B cell (primary cell): ENCODE measurements at regions not wholly inside any gene's neighbourhood (a gene's known extent, or its start where the extent isn't known, plus 50 kb on each side); places are given as distances from the start of the nearest gene placed in this dataset.

Experiments
- ATAC-seq: fragments of 200-7000 bp; cut with Tn5 transposase; one replicate; pipeline ENCODE4 v1.10.0; 2021; ENCODE audit warnings: low read depth, mild to moderate bottlenecking, moderate number of reproducible peaks, moderate library complexity
- CTCF ChIA-PET: fragments of 350-600 bp; sonication (Branson Sonifier 250); formaldehyde crosslinking; loops from one replicate; lab custom pipeline; 2021; ENCODE audit warnings: antibody characterized with exemption, inconsistent platforms; lab: Charles Lee
- POLR2A ChIA-PET: fragments of 350-600 bp; sonication (Branson Sonifier 250); formaldehyde crosslinking; loops from one replicate; lab custom pipeline; 2021; ENCODE audit warnings: antibody characterized with exemption; lab: Charles Lee
- DNase-seq: peaks from one replicate; pipeline ENCODE4 v3.0.0; 2013
- H2AFZ ChIP-seq: 2 replicates; pipeline ENCODE4 v1.6.1; 2012; ENCODE audit warnings: mild to moderate bottlenecking, low read depth, low read length; ENCODE audit not compliant: insufficient read depth, poor library complexity, severe bottlenecking
- H3K27ac ChIP-seq, 2 donors: 1 replicate in 1 of 2; 2 replicates in 1 of 2; pipeline ENCODE4 v1.5.1; 2012 to 2013; ENCODE audit warnings: low read length in 2 of 2, mild to moderate bottlenecking in 2 of 2, moderate library complexity in 1 of 2
- H3K27me3 ChIP-seq, 4 experiments: fragments of 200-600 bp in 1 of 4; sonication (generic) in 1 of 4; replicated peaks in 1 of 4; 1 replicate in 2 of 4; 2 replicates in 2 of 4; pipeline versions ENCODE4 v1.6.1 to v1.7.0; 2013 to 2016; ENCODE audit warnings: low read length in 3 of 4, mild to moderate bottlenecking in 2 of 4, mixed read lengths in 1 of 4, moderate library complexity in 1 of 4; ENCODE audit not compliant: insufficient read depth in 4 of 4, control insufficient read depth in 3 of 4; ENCODE audit errors: control extremely low read depth in 1 of 4
- H3K36me3 ChIP-seq, 2 experiments: replicated peaks in 1 of 2; 1 replicate in 1 of 2; 2 replicates in 1 of 2; pipeline versions ENCODE4 v1.6.1 to v1.7.1; 2013; ENCODE audit warnings: low read length in 1 of 2; ENCODE audit not compliant: insufficient read depth in 2 of 2, control insufficient read depth in 1 of 2; ENCODE audit errors: control extremely low read depth in 1 of 2, extremely low read depth in 1 of 2
- H3K4me1 ChIP-seq, 2 donors: fragments of 200-600 bp in 1 of 2; sonication (generic) in 1 of 2; 1 replicate in 1 of 2; 2 replicates in 1 of 2; pipeline versions ENCODE4 v1.5.1 to v1.6.1; 2013 to 2017; ENCODE audit warnings: low read length in 2 of 2; ENCODE audit not compliant: control insufficient read depth in 2 of 2, insufficient read depth in 2 of 2
- H3K4me2 ChIP-seq: replicated peaks from 2 replicates; pipeline ENCODE3; 2012; ENCODE audit warnings: mild to moderate bottlenecking, low read depth, low read length; ENCODE audit not compliant: poor library complexity, severe bottlenecking
- H3K4me3 ChIP-seq, 5 experiments: fragments of 200-600 bp in 1 of 5; sonication (generic) in 1 of 5; 1 replicate in 3 of 5; 2 replicates in 2 of 5; pipeline versions ENCODE4 v1.5.1 to v1.7.0; 2011 to 2016; ENCODE audit warnings: low read length in 4 of 5, mild to moderate bottlenecking in 4 of 5, low read depth in 2 of 5, control low read depth in 1 of 5, moderate library complexity in 1 of 5; ENCODE audit not compliant: insufficient read depth in 1 of 5; ENCODE audit errors: control extremely low read depth in 1 of 5, extremely low read depth in 1 of 5
- H3K79me2 ChIP-seq: fragments of 200-600 bp; sonication (generic); one replicate; pipeline ENCODE4 v1.6.0; 2016; ENCODE audit warnings: low read length; ENCODE audit not compliant: control insufficient read depth, insufficient read depth
- H3K9ac ChIP-seq: fragments of 200-600 bp; sonication (generic); 2 replicates; pipeline ENCODE4 v1.6.1; 2017; ENCODE audit warnings: mild to moderate bottlenecking, low read length, moderate library complexity
- H3K9me3 ChIP-seq, 3 donors: one replicate each; pipeline versions ENCODE4 v1.6.1 to v1.7.1; 2013; ENCODE audit warnings: low read length in 2 of 3; ENCODE audit not compliant: control insufficient read depth in 2 of 3, insufficient read depth in 1 of 3; ENCODE audit errors: control extremely low read depth in 1 of 3
- H4K20me1 ChIP-seq: 2 replicates; pipeline ENCODE4 v1.6.0; 2012; ENCODE audit warnings: mild to moderate bottlenecking, low read length; ENCODE audit not compliant: insufficient read depth, control insufficient read depth, poor library complexity, severe bottlenecking
- H3K27ac Mint-ChIP-seq: one replicate; pipeline ENCODE4 v1.8.0; 2021; ENCODE audit warnings: mixed read lengths
- H3K27me3 Mint-ChIP-seq: one replicate; pipeline ENCODE4 v1.8.0; 2021; ENCODE audit warnings: mixed read lengths
- H3K4me1 Mint-ChIP-seq: one replicate; pipeline ENCODE4 v1.8.0; 2021; ENCODE audit warnings: mixed read lengths
- H3K4me3 Mint-ChIP-seq: one replicate; pipeline ENCODE4 v1.8.0; 2021; ENCODE audit warnings: mixed read lengths
- H3K9me3 Mint-ChIP-seq: one replicate; pipeline ENCODE4 v1.8.0; 2022; ENCODE audit warnings: mixed read lengths; ENCODE audit not compliant: insufficient read depth
- CTCF ChIP-seq: fragments of 200-600 bp; IDR thresholded peaks from one replicate; pipeline ENCODE4 v1.8.0; 2022; ENCODE audit warnings: antibody characterized with exemption, mild to moderate bottlenecking
- EZH2 ChIP-seq: IDR thresholded peaks from 2 replicates; pipeline ENCODE4 v1.6.1; 2012; ENCODE audit warnings: borderline replicate concordance, low read depth, mild to moderate bottlenecking, moderate library complexity, low read length; ENCODE audit not compliant: insufficient read depth, poor library complexity, severe bottlenecking
- WGBS: methylation state at CpG from one replicate; pipeline ENCODE4 v1.1.5; 2013; ENCODE audit warnings: missing lambda C conversion rate; ENCODE audit not compliant: insufficient coverage; 5-methylcytosine and 5-hydroxymethylcytosine counted together
- intact Hi-C: fragments of 100-400 bp; cut with micrococcal nuclease; formaldehyde crosslinking; loops from one replicate; pipeline ENCODE4 v1.10.0; 2022

GRCh38 chr16:76956394-76956793 is 234.6 kb upstream of the MON1B start:
- DNase-seq: no peak
- H3K4me1 Mint-ChIP-seq: no peaks in the 10 kb centered on the region
- no peaks in the 10 kb centered on the region for H3K9me3 Mint-ChIP-seq
- Histone ChIP-seq H3K27me3 (no peaks in the 10 kb centered on the region), H3K9ac (no peak overlapping the region), H3K79me2 (no peaks in the 10 kb centered on the region), H4K20me1 (no peaks in the 10 kb centered on the region), H3K4me1 (no peaks in the 10 kb centered on the region), H3K9me3 (peaks cover 0 to 1% (median 0%) of the 10 kb centered on the region in 3 donors), H3K27ac (no peak overlapping the region), H2AFZ (no peak overlapping the region), H3K36me3 (no peaks in the 10 kb centered on the region), H3K4me3 (no peak overlapping the region), H3K4me2 (no peak overlapping the region)
- POLR2A ChIA-PET: no interaction called here
- CTCF ChIA-PET: no interaction called here
- intact Hi-C loops: no loop called here
- no peak for ATAC-seq
- H3K4me3 Mint-ChIP-seq: no peak overlapping the region
- TF ChIP-seq EZH2 (no peak), CTCF (no peak)
- no peaks in the 10 kb centered on the region for H3K27me3 Mint-ChIP-seq
- H3K27ac Mint-ChIP-seq: no peak overlapping the region
- WGBS: 100% methylated on average over 2 of the region's 6 CpGs

GRCh38 chr16:76956841-76957240 is 234.1 kb upstream of the MON1B start:
- POLR2A ChIA-PET: no interaction called here
- H3K27ac Mint-ChIP-seq: no peak overlapping the region
- DNase-seq: no peak

More at GRCh38 chr16:76956841-76957240, 234.1 kb upstream of the MON1B start:
- no peaks in the 10 kb centered on the region for H3K36me3 ChIP-seq
- H3K79me2 ChIP-seq: no peaks in the 10 kb centered on the region
- 80% methylated on average over 1 of the region's 2 CpGs for WGBS
- no peaks in the 10 kb centered on the region for H4K20me1 ChIP-seq
- H3K4me2 ChIP-seq: no peak overlapping the region
- ATAC-seq: no peak
- Mint-ChIP-seq H3K4me1 (no peaks in the 10 kb centered on the region), H3K27me3 (no peaks in the 10 kb centered on the region), H3K4me3 (no peak overlapping the region), H3K9me3 (no peaks in the 10 kb centered on the region)
- CTCF ChIA-PET: no interaction called here
- H3K27me3 ChIP-seq: no peaks in the 10 kb centered on the region
- no peak overlapping the region for H3K9ac ChIP-seq
- peaks cover 0 to under 1% (median 0%) of the 10 kb centered on the region in 3 donors for H3K9me3 ChIP-seq
- H3K4me3 ChIP-seq: no peak overlapping the region
- no peak overlapping the region for H3K27ac ChIP-seq
- intact Hi-C loops: no loop called here
- no peaks in the 10 kb centered on the region for H3K4me1 ChIP-seq
- no peak overlapping the region for H2AFZ ChIP-seq
- no peak for TF ChIP-seq EZH2
- TF ChIP-seq CTCF: no peak
